ENCODE measurements at regions not wholly inside any gene's neighbourhood (a gene's known extent, or its start where the extent isn't known, plus 50 kb on each side); places are given as distances from the start of the nearest gene placed in this dataset.

DNA sequence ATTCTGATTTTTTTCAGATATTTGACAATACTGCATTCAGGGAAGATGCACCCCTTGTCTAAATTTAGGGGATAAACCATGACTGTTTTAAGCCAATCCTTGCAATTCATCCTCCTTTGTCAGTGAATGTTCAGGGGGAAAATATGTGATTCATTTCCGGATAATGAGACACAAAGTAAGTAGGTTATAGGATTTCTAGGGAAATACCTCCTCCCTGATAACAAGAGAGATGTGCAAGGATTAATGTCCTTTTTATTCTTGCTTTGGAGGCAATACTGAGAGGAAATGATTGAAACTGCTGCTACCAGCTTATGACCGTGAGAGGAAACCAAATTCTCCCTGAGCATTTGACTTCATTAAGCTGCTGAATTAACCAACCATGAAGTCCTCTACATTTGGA, 161.3 kb upstream of the EYA4 start:
- TF ChIP-seq, protein P1, sequence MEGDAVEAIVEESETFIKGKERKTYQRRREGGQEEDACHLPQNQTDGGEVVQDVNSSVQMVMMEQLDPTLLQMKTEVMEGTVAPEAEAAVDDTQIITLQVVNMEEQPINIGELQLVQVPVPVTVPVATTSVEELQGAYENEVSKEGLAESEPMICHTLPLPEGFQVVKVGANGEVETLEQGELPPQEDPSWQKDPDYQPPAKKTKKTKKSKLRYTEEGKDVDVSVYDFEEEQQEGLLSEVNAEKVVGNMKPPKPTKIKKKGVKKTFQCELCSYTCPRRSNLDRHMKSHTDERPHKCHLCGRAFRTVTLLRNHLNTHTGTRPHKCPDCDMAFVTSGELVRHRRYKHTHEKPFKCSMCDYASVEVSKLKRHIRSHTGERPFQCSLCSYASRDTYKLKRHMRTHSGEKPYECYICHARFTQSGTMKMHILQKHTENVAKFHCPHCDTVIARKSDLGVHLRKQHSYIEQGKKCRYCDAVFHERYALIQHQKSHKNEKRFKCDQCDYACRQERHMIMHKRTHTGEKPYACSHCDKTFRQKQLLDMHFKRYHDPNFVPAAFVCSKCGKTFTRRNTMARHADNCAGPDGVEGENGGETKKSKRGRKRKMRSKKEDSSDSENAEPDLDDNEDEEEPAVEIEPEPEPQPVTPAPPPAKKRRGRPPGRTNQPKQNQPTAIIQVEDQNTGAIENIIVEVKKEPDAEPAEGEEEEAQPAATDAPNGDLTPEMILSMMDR (conservative IDR thresholded peaks at IDR 0.05; ENCODE audit: low read depth, low read length) = no peak
- TF ChIP-seq EZH2phosphoT487 (IDR thresholded peaks at IDR 0.05; ENCODE audit: borderline replicate concordance, low read length) (no peak), EZH2 (IDR thresholded peaks at IDR 0.05; ENCODE audit: low read length, unreplicated experiment) (no peak)
